Osteocyte (in vitro differentiated cells): ENCODE measurements at regions not wholly inside any gene's neighbourhood (a gene's known extent, or its start where the extent isn't known, plus 50 kb on each side); places are given as distances from the start of the nearest gene placed in this dataset.

Source experiments
- DNase-seq: peaks from one replicate; pipeline ENCODE4 v3.0.0; 2021; ENCODE audit warnings: mixed read lengths; ENCODE audit not compliant: unreplicated experiment; ENCODE audit errors: extremely low spot score
- H3K27ac Mint-ChIP-seq: one replicate; pipeline ENCODE4 v1.8.0; 2021; ENCODE audit warnings: mild to moderate bottlenecking, mixed read lengths; ENCODE audit not compliant: unreplicated experiment
- H3K27me3 Mint-ChIP-seq: one replicate; pipeline ENCODE4 v1.8.0; 2021; ENCODE audit warnings: mixed read lengths; ENCODE audit not compliant: unreplicated experiment
- H3K36me3 Mint-ChIP-seq: one replicate; pipeline ENCODE4 v1.8.0; 2021; ENCODE audit warnings: mixed read lengths; ENCODE audit not compliant: unreplicated experiment
- H3K4me1 Mint-ChIP-seq: one replicate; pipeline ENCODE4 v1.8.0; 2021; ENCODE audit warnings: mixed read lengths; ENCODE audit not compliant: unreplicated experiment
- H3K4me3 Mint-ChIP-seq: one replicate; pipeline ENCODE4 v1.8.0; 2021; ENCODE audit warnings: mild to moderate bottlenecking, moderate library complexity, mixed read lengths; ENCODE audit not compliant: unreplicated experiment
- H3K9me3 Mint-ChIP-seq: one replicate; pipeline ENCODE4 v1.8.0; 2021; ENCODE audit warnings: mixed read lengths; ENCODE audit not compliant: unreplicated experiment
- CTCF ChIP-seq: fragments of 200-600 bp; sonication (generic); IDR thresholded peaks from 2 replicates; pipeline ENCODE4 v1.5.0; 2021; ENCODE audit warnings: antibody characterized with exemption, mild to moderate bottlenecking, moderate library complexity

GRCh38 chr11:26028393-26028911, 303.5 kb upstream of the ANO3 start:
- H3K27me3 Mint-ChIP-seq: no peaks in the 10 kb centered on the region
- H3K36me3 Mint-ChIP-seq: no peaks in the 10 kb centered on the region
- no peak overlapping the region for H3K27ac Mint-ChIP-seq
- no peak for TF ChIP-seq CTCF
- no peak overlapping the region for H3K4me3 Mint-ChIP-seq
- H3K9me3 Mint-ChIP-seq: no peaks in the 10 kb centered on the region
- peaks cover under 1% of the 10 kb centered on the region for H3K4me1 Mint-ChIP-seq
- no peak for DNase-seq

- Mint-ChIP-seq H3K4me3 (no peak overlapping the region), H3K27ac (no peak overlapping the region), H3K9me3 (no peaks in the 10 kb centered on the region), H3K36me3 (no peaks in the 10 kb centered on the region), H3K27me3 (no peaks in the 10 kb centered on the region), H3K4me1 (no peaks in the 10 kb centered on the region)
- no peak for DNase-seq
- no peak for TF ChIP-seq CTCF
Measured at GRCh38 chr11:26030399-26030798, 301.5 kb upstream of the ANO3 start.

- TF ChIP-seq CTCF: no peak
- Mint-ChIP-seq H3K4me1 (no peaks in the 10 kb centered on the region), H3K9me3 (no peaks in the 10 kb centered on the region), H3K27me3 (no peaks in the 10 kb centered on the region), H3K27ac (no peak overlapping the region), H3K36me3 (no peaks in the 10 kb centered on the region), H3K4me3 (no peak overlapping the region)
- no peak for DNase-seq
Measured at GRCh38 chr11:26032241-26032640, 299.7 kb upstream of the ANO3 start.

- Mint-ChIP-seq H3K27me3 (no peaks in the 10 kb centered on the region), H3K36me3 (no peaks in the 10 kb centered on the region), H3K4me1 (no peaks in the 10 kb centered on the region), H3K9me3 (no peaks in the 10 kb centered on the region), H3K27ac (no peak overlapping the region), H3K4me3 (no peak overlapping the region)
- no peak for TF ChIP-seq CTCF
- no peak for DNase-seq
Measured at GRCh38 chr11:26035696-26036095, 296.2 kb upstream of the ANO3 start.

- no peaks in the 10 kb centered on the region for H3K4me1 Mint-ChIP-seq
- DNase-seq: no peak
- H3K36me3 Mint-ChIP-seq: no peaks in the 10 kb centered on the region
- no peak for TF ChIP-seq CTCF
- H3K27ac Mint-ChIP-seq: no peak overlapping the region
- no peaks in the 10 kb centered on the region for H3K9me3 Mint-ChIP-seq
- no peak overlapping the region for H3K4me3 Mint-ChIP-seq
- H3K27me3 Mint-ChIP-seq: no peaks in the 10 kb centered on the region
Measured at GRCh38 chr11:26037716-26038115, 294.2 kb upstream of the ANO3 start.
